NCI-H748 treated with DMSO at 0.1 percent for 48 hours (cell line): ENCODE measurements at regions not wholly inside any gene's neighbourhood (a gene's known extent, or its start where the extent isn't known, plus 50 kb on each side); places are given as distances from the start of the nearest gene placed in this dataset.
"Not testable (repeated sequence)": the region's sequence is repeated elsewhere in the genome, so short reads cannot be mapped to it uniquely, and the experiment has no call there.

Experiments
- DNase-seq: peaks from one replicate; lab custom pipeline; 2025; lab: John Stamatoyannopoulos, UW

DNA sequence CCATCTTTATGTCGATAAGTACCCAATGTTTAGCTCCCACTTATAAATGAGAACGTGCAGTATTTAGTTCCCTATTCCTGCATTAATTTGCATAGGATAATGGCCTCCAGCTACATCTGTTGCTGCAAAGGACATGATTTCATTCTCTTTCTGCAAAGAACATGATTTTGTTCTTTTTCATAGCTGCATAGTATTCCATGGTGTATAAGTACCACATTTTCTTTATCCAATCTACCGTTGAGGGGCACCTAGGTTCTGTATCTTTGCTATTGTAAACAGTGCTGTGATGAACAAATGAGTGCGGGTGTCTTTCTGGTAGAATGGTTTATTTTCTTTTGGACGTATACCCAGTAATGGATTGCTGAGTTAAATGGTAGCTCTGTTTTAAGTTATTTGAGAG is 63.0 kb downstream of the HLX start:
- no peak for DNase-seq

DNA sequence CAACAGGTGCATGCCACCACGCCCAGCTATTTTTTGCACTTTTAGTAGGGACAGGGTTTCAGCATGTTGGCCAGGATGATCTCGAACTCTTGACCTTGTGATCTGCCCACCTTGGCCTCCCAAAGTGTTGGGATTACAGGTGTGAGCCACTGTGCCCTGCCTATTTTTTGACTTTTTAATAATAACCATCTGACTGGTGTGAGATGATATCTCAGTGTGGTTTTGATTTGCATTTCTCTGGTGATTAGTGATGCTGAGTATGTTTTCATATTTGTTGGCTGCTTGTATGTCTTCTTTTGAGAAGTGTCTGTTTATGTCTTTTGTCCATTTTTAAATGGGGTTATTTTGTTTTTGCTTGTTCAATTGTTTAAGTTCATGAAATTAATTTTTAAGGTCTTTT is 63.7 kb downstream of the HLX start:
- DNase-seq, result not testable (repeated sequence)

DNA sequence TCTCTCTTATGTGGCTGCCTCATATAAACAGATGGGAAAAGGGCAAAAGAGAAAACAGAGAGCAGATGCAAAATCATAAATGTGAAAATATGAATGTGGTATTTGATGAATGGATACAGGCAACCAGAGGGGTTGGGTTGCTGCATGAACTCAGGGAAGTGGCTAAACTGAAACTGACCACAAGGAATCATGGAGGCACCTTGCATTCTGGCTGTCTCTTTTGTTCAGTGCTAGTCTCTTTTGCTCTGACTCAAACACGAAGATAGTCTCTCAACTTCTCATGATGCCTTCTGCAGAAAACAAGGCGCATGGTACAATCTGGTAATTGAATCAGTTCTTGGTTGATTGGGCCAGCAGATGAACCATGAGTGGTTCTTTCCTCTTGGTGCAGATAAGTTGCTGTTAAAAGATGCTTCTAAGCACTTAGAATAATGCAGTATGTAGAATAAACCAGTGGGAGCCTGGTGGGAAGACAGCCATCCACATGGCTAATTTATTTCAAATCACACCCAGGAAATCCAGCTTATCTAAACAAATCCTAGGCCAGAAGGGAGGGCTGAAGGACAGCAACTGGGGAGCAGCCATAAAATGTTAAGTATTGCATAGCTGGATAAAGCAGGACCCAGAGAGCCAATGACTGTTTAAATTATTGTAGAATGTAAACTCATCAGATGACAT is 64.2 kb downstream of the HLX start:
- peak; percentile 42 for DNase-seq

DNA sequence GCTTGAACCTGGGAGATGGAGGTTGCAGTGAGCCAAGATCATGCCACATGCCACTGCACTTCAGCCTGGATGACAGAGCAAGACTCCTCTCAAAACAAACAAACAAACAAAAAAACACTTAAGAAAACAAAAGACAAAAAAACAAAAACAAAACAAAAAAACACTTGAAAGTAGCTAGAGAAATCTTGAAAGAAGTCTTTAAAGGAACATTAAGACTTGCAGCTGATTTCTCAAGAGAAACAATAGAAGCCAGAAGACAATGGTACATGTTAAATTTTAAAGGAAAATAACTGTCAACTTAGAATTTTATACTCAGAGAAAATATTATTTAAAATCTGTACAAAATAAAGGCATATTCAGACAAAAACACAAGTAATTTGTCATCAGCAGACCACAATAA is 71.3 kb downstream of the HLX start:
- no peak for DNase-seq

DNA sequence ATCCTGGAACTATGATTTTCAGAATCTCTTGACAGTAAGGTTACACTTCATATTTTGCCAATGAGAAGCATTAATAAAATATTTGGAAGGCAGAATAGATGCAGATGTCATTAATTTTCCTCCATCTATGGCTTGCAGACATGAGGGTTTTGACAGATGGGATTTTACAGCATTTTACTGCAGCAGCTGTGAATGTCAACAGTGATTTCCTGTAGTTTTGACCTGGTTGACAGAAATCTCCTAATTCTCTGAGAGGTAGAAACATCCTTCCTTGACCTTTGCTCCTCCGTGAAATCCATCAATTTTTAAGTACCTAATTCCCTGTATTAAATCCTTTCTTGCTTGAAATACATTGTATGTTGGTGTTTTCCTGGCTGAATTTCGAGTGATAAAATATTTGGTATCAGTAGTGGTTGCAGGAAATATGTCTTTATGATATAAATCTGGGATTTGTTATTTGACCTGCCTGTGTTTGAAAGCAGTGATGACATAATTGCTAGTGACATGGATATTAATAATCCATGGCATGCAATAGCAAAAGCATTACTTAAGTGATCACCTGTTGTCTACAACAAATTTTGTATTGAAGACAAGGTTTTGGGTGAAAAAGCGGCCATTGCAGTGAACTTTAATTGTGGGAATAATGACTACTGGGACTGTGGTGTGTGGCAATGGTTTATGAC is 73.9 kb downstream of the HLX start:
- no peak for DNase-seq

DNA sequence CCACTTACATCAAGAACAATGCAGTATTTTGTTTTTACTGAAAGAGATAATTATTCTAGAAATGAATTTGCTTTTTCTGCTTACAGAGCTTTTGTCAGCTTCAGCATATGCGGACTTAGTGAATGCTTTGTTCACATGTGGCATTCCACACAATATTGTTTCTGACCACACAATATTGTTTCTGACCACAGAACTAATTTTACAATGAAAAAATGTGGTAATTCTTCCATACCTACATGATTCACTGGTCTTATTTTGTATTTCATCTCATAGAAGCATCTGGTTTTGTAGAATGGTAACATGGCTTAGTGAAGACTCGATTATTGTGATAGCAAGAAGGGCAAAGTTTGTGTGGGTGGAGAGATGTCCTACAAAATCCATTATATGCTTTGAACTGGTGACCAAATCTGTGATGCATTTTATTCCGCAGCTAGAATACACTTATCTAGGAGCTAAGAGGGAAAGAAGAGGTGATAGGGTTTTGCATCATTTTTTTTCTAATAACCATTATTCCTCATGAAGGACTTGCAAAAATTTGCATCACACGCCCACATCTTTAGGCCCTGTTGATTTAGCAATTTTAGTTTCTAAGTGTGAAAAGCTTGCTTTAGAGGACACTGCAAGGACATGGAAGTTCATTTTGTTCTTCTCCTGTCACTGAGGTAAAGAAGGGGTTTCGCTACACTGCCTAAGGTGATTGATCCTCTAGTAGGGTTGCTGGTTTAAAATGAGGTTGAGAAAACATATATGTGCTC is 75.3 kb downstream of the HLX start:
- DNase-seq, result no peak

DNA sequence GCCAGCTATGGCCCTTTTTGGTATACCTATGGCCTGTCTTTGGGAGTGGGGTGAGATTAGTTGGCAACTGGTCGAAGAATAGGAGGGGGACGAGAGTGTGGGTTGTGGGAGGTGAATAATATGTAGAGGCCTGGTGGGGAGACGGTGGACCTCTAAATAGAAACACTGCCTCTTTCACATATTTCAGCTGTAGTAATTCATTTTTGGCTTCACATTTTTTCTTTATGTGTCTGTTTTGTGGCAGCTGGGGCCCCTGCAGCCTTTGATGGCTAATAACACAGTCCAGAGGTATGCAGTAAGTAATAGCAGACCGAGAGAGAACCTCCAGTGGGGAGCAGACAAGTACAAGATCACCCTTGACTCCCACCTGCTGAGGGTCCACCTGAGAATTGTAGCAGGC is 75.9 kb downstream of the HLX start:
- DNase-seq, result no peak

DNA sequence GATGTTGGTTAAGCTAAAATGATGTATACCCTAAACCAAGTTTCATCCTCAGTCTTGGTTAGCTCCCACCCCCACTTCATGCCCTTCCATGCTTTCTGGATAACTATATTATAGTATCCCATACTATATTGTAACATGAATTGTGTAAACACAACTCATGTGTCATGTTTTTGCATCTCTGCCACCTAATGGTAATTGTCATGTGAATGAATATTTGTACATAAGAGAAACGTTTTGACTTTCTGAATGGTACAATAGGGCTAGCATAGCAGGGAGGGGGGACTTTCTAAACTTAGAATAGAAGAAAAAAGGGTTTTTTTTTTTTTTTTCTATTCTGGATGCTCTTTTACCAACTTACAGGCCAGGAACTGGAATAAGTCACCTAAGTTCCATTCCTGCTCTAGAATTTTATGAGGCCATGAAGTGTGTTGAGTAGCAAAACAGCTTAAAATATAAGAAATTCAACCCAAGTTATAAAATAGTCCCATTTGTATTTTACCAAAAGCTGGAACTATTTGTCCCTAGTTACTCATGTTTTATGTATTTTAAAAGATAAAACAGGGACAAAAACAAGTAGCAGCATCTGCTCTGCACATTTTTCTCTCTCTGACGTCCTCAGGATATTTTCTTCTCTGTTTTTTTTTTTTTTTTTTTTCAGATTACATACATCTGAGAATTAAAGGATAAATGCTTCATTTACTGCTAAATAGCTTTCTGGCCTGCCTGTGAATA is 77.4 kb downstream of the HLX start:
- DNase-seq, result no peak

DNA sequence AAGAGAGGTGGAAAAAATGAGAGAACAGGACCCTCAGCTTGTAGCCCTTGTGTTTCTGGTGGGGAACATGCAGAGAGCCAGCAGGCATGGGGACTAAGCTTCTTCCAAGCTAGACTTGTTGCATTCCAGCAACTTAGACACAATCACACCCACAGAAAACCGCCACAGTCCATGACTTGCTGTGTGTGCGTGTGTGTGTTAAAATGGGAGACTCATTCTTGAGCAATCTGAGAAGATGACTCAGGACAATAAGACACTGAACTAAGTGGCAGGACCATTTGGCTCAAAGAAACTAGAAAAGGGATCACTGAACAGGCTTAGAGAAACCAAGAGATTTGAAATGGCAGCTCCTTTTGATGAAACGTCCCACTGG is 78.0 kb downstream of the HLX start:
- no peak for DNase-seq

DNA sequence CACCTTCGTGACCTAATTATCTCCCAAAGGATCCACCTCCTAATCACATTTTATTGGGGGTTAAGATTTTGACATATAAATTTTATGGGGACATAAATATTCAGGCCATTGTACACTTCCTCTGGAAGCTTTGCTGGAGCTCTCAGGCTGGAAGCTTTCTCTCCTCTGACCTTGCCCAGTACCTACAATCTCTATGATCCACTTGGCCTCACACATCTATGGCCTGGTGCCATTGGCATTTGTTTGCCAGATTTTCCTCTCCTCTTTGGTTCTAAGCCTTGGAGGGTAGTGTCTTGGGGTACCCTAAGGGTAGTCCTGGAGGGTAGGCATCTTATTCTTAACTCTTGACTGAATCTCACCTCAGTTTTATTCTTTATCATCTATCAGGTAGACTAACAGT is 79.0 kb downstream of the HLX start:
- no peak for DNase-seq

DNA sequence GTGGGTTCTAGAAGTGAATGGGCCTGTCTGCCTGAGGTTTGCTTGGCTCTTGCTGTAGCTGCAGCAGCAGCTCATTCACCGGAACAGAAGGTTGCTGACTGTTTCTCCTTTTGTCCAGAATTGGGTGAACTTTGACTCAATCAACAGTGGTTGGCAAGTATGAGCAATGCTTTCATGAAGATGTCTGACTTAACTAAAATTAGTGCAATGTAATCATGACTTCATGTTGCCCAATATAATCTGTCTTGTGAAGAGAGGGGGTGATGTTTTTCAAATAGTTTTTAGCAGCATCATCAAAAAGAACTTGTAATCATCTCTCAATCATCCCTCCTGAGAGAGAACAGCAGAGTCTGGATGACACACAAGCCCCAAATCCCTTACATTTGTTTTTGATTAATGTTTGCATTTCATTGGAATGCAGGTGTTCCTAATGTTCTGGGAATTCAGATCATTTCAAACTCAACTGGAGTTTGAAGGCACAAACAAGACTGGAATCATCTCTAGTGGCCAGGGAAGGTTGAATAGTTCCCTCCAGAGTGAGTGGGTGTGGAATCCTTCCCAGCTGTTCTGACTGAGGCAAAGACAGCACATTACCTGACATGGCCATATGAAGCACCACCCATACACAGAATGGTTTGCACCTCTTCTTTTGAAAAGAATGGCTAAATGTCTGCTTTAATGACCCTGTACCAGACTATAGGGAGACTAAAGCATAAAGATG is 82.9 kb downstream of the HLX start:
- no peak for DNase-seq

DNA sequence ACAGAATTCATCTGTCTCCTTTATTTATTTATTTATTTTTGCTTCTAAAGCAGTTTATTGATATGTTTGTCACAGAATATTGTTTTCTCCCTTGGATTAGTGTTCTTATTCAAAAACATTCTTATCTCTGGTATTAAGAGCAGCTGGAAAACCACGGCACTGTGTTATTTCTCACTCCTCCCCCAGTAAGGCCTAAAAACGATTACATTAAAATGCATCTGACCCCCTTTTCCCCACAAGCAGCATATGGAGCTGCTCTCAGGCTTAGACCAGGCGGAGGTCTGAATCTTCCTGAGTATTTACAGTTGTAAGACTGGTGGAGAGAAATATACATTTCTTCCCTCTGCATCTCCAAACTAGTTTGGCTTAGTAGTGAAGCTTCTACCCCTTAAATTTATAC is 86.8 kb downstream of the HLX start:
- DNase-seq, result no peak

DNA sequence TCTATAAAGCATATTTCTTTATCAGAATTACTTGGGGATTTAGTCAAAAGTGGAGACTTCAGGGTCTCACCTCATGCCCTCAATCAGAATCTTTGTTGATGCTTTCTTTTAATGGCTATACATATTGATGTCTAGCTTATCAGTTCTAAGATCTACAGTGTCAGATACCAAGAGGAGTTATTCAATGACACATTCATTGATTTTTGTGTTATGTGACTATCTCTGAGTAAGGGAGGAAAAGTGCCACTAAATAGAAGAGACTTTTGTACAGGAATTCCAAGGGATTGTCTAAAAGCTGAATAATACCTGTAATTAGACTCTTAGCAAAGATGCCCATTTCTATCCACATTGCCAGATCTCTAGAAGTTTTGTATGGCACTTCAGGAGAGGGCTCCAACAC is 87.2 kb downstream of the HLX start:
- DNase-seq, result no peak

DNA sequence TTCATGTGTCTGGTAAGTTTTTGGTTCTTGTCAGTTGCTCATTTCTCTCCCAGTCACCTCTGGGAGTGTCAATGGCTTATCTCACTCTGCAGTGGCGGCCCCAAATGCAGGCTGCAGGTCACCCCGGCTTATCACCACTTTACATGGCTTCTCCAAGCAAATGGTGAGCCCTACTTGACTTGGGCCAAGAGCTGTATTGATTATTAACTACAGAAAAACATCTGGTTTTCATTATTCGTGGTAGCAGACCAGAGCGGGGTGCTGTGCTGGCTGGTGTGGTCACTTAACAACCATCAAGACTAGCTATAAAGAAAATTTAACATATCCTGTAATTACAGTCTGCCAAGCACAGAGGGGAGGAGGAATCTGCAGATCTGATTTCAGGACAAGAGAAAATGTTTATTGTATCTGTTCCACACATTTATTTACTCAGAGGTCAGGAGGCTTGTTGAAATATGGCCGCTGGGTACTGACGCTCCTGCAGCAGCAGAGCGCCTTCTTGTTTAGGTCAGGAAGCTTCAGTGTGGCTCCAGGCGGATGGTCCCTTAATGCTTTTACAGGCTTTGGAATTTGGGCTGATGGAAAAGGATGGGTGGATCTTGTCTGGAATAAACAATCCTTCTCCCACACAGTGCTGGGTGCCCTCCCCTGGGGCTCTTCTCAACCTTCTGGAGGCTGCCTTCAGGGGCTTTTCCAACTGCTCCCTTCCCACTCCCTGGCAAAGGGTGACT is 87.8 kb downstream of the HLX start:
- DNase-seq, result peak; percentile 5

DNA sequence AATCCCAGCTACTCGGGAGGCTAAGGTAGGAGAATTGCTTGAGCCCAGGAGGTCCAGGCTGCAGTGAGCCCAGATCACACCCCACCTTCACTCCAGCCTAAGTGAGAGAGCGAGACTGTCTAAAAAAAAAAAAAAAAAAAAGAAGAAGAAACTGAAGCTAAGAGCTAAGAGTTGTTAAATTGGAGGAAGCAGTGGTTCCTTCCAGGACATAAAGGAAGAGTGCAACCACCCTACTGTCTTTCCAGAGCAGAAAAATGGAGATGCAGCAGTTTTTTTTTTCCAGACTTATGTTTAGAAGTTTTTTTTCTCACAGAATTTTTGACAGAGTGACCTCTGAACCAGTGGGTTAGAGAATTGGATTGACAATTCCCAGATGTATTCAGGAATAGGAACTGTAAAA is 88.7 kb downstream of the HLX start:
- no peak for DNase-seq

DNA sequence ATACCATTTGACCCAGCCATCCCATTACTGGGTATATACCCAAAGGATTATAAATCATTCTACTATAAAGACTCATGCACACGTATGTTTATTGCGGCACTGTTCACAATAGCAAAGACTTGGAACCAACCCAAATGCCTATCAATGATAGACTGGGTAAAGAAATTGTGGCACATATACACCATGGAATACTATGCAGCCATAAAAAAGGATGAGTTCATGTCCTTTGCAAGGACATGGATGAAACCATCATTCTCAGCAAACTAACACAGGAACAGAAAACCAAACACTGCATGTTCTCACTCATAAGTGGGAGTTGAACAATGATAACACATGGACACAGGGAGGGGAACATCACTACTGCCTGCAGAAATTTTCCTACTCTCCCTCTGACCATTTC is 90.0 kb downstream of the HLX start:
- not testable (repeated sequence) for DNase-seq

DNA sequence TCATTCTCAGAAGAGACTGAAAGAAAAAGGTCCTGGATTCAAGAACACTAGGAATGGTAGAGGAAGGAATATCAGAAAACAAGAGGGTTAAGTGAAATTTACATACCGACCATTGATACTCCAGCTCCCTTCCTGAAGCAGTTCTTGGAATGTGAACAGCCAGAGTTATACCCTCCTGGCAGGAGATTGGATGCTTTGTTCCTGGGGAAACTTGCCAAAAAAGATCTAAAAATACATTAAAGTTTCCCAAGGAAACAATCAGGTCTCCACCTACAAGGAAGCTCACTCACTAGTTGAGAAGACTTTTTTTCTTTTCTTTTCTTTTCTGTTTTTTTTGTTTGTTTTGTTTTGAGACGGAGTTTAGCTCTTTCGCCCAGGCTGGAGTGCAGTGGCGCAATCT is 91.1 kb downstream of the HLX start:
- no peak for DNase-seq

DNA sequence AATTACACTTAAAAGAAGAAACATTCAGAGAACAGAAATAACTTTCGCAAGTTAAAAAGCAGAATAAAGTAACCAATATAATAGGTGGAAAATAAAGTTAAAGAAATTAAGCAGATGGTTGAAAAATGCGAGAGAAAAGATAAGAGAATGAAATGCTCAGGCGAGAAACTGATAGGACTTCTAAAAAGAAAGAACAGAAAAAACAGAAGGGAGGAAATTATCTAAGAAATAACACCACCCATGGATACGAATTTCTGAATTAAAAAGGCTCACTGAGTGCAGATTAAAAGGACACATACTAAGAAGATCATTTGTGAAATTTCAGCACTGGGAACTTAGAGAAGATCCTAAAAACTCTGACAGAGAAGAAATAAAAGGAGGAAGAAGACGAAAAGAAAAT is 92.0 kb downstream of the HLX start:
- no peak for DNase-seq

DNA sequence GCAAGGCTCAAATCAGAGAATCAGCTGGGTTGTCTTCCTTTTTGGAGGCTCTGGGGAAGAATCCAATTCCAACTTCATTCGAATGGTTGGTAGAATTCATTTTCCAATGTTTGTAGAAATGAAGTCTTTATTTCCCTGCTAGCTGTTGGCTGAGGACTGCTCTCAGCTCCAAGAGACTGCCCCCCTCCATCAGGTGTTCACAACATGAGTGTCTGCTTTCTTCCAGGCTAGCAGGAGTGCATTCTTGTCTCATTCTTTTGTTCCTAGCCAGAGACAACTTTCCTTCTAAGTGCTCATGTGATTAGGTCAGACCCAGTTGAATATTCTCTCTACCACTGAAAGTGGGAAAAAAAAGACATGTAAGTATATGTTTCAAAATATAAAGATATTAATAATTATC is 95.2 kb downstream of the HLX start:
- DNase-seq, result no peak

DNA sequence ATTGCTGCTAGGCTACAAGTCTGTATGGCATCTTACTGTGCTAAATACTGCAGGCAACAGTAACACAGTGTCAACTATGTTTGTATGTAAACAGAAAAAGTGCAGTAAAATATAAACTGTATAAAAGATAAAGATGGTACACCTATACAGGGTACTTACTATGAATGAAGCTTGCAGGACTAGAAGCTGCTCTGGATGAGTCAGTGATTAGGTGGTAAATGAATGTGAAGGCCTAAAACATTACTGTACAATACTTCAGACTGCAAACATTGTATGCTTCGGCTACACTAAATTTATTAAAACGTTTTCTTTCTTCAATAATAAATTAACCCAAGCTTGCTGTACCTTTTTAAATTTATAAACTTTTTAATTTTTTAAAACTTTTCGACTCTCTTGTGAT is 97.1 kb downstream of the HLX start:
- DNase-seq, result no peak

DNA sequence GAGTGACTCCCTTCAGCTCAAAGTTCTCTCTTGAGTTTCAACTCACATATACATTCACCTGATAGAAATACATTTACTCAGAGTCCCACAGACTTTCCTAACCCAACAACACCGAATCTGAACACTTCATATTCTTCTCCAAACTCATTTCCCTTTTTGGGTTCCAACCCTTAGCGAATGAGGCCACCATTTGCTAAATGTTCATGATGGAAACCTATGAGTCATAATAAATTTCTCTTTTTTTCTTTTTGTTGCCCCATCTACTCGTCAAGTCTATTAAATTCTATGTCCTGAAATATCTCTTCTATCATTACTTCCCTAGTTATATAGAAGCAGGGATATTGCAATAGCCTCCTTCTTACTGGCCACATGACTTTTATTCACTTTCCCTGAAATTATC is 100.1 kb downstream of the HLX start:
- no peak for DNase-seq
